H1 (cell line): ENCODE measurements at regions not wholly inside any gene's neighbourhood (a gene's known extent, or its start where the extent isn't known, plus 50 kb on each side); places are given as distances from the start of the nearest gene placed in this dataset.

Experiments
- CTCF ChIP-seq, 3 experiments: IDR thresholded peaks; 1 replicate in 2 of 3; 2 replicates in 1 of 3; pipeline versions ENCODE4 v1.5.1 to v1.6.1; 2011; ENCODE audit warnings: low read length in 3 of 3, mild to moderate bottlenecking in 3 of 3, inconsistent platforms in 2 of 3, low read depth in 1 of 3, moderate library complexity in 1 of 3; ENCODE audit not compliant: insufficient read depth in 1 of 3; ENCODE audit errors: control extremely low read depth in 1 of 3
- TCF12 ChIP-seq: IDR thresholded peaks from 2 replicates; pipeline ENCODE4 v1.6.1; 2011; ENCODE audit warnings: low read depth, mild to moderate bottlenecking, low read length
- YY1 ChIP-seq: IDR thresholded peaks from 2 replicates; pipeline ENCODE4 v1.6.1; 2011; ENCODE audit warnings: low read depth, mild to moderate bottlenecking, low read length

DNA sequence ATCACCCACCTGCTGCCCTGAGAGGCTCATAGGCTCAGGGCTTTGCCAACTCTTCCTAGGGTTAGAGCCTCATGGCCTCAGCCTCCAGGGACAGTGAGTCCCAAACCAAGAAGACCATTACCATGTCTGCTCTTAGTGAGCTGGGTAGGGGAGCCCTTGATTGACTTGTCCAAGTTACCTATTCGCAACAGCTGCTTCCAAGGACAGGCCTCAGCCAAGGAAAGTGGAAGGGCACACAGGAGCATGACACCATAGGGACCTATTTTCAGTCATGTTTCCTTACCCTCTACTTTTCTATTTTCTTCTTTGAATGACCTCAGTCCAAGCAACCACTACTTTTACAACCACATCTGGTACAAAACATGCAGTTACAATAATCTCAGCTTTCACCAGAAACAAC is 81.6 kb downstream of the LBH start:
- TF ChIP-seq CTCF (IDR thresholded peaks at IDR 0.05; ENCODE audit: control extremely low read depth in 1 of 3, insufficient read depth in 1 of 3, low read depth in 1 of 3, low read length in 3 of 3), result no peak
- no peak for TF ChIP-seq YY1
- TF ChIP-seq TCF12, result no peak
